LNCaP clone FGC (cell line): ENCODE measurements at regions not wholly inside any gene's neighbourhood (a gene's known extent, or its start where the extent isn't known, plus 50 kb on each side); places are given as distances from the start of the nearest gene placed in this dataset.

Experiments
- DNase-seq: peaks from one replicate; pipeline ENCODE4 v3.0.0-alpha.2; 2011; ENCODE audit warnings: low read depth
- H3K4me3 ChIP-seq: 2 replicates; pipeline ENCODE4 v1.5.1; 2011; ENCODE audit warnings: mild to moderate bottlenecking, low read depth, low read length, control low read depth
- TF ChIP-seq, protein P1 (sequence below): IDR thresholded peaks from 2 replicates; pipeline ENCODE4 v1.5.1; 2012; ENCODE audit warnings: mild to moderate bottlenecking; ENCODE audit not compliant: control insufficient read depth, insufficient read depth; ENCODE audit errors: extremely low read depth

DNA sequence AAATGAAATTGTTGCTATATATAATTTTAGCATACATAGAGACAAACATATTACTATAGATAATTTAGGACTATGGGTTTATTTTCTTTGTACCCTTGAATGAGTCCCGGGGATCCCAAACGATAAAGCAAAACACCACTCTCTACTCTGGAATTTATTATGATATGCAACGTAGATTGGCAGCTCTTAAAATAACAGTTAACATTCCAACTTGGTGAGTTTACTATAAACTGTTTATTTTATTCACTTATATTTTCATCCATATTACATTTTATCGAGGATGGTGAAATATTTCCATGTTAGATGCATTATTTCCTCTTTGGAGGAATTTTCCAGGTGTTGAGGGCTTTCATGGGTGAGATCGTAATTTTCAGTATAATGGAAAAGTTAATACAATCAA is 138.7 kb upstream of the DGKB start:
- H3K4me3 ChIP-seq: no peak overlapping the region
- DNase-seq: no peak
- TF ChIP-seq, protein P1, sequence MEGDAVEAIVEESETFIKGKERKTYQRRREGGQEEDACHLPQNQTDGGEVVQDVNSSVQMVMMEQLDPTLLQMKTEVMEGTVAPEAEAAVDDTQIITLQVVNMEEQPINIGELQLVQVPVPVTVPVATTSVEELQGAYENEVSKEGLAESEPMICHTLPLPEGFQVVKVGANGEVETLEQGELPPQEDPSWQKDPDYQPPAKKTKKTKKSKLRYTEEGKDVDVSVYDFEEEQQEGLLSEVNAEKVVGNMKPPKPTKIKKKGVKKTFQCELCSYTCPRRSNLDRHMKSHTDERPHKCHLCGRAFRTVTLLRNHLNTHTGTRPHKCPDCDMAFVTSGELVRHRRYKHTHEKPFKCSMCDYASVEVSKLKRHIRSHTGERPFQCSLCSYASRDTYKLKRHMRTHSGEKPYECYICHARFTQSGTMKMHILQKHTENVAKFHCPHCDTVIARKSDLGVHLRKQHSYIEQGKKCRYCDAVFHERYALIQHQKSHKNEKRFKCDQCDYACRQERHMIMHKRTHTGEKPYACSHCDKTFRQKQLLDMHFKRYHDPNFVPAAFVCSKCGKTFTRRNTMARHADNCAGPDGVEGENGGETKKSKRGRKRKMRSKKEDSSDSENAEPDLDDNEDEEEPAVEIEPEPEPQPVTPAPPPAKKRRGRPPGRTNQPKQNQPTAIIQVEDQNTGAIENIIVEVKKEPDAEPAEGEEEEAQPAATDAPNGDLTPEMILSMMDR: no peak

DNA sequence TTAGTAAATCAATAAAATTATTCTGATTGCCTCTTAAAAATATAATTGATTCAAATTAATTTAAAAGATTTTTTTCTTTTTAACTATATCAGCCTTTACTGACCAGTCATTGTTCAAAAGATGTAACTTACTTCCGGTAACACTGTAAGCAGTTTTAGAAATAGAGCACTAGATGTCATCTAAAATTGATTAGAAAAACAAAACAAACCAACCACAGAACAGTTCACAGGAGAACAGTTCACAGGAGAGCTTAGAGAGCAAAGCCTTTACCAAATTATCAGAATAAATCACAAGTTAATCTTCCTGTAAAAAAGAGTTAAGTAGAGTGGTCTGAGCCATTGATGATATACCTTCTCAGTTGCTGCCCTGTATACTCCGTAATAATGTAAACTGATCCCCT is 133.3 kb upstream of the DGKB start:
- TF ChIP-seq, protein P1: no peak
- no peak overlapping the region for H3K4me3 ChIP-seq
- DNase-seq: no peak

DNA sequence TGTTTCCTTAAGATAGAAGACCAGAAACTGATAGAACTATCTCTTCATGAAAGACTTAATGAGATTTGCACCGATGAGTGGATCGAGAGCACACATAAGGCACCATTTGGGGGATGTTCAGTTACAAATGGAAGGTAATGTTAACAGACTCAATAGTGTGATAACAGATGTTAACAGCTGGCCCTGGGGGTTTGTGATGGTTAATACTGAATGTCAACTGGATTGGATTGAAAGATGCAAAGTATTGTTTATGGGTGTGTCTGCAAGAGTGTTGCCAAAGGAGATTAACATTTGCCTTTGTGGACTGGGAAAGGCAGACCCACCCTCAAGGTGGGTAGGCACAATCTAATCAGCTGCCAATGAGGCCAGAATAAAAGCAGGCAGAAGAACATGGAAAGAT is 130.5 kb upstream of the DGKB start:
- no peak for DNase-seq
- TF ChIP-seq, protein P1: no peak
- no peak overlapping the region for H3K4me3 ChIP-seq

DNA sequence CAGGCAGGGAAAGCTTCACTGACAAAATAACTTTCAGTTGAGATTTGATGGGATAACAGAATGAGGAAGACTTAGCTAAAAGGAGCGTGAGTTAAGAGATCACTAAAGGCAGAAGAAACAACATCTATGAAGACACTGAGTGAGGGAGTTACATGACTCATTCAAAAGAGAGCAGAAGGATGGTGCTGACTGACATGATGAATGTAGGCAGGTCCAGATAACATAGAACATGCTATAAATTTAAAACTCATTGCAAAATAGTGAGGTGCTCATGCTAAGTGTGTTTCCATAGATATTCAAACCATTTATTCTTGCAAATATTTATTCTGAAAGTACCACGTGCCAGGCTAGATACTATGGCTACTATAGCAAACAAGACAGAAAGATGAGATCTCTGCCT is 116.4 kb upstream of the DGKB start:
- H3K4me3 ChIP-seq: no peak overlapping the region
- TF ChIP-seq, protein P1: no peak
- DNase-seq: no peak

DNA sequence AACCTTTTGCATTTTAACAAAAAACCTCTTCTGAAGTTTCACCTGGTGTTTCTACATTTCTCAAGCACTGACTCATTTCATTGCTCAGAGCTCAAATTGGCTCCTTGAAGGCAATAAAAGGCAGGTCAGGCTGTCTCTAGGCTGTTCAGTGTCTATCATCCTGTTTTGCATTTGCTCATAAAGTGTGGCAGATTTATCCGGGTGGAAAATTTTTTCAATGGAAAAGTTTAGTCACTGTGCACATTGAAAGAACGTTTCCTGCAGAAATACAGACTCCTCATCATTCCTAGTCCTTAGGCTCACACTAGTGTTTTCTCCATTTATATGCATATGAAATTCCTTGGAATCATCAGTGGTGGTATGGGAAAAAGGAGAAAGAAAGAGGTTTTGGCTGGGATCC is 114.2 kb upstream of the DGKB start:
- TF ChIP-seq, protein P1: no peak
- DNase-seq: no peak
- H3K4me3 ChIP-seq: no peak overlapping the region

DNA sequence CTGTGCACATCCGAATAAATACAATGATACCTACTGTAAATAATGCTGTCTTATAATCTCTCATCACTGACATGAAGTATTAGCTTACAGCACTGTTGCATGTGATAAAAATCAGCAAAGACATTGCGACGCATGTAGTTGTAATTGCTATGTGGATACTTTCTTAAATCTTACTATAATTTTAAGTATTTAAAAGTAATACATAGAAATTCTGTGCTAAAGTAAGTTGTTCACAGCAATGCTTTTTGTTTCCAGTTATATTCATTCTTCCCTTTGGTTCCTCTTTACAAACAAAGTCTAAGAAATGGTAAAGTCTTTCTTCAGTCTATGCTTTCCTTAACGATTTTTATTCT is 113.7 kb upstream of the DGKB start:
- H3K4me3 ChIP-seq: no peak overlapping the region
- TF ChIP-seq, protein P1: no peak
- DNase-seq: no peak

DNA sequence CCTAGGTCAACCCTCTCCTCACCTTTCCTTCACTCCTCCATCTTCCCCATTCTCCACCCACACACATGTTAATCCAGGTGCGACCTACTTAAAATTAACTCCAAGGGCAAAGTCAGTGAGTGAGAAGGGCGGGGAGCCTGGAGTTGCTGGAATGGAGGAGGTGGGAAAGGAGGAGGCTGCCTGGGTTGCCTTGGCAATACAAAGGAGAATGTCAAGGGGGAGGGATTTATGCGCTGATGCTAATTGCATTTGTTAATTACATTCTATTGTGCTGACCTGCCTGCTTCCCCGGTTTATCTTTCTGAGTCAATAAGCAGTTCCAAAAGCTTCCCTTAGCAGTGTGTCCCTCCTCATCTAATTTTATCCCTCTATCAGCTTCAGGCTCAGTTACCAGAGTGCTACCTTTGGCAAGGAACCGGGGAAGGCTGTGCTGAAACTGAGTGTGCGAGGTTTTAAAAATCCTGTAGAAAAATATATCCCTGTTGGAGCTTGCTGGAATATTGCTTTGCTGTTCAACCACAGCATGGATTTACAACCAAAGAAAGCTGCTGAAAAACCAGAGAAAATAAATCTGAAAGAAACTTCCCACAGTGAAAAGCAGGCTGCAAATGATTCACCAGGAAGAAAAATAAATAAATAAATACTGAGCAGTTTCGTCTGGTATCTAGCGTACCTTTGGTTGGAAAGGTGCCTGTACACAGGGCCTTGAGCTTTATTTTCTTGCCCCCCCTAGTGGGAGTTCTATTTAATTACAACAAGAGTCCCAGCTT is 113.2 kb upstream of the DGKB start:
- no peak overlapping the region for H3K4me3 ChIP-seq
- DNase-seq: peak; percentile 80
- TF ChIP-seq, protein P1: peak; percentile 63
